ENCODE measurements at regions not wholly inside any gene's neighbourhood (a gene's known extent, or its start where the extent isn't known, plus 50 kb on each side); places are given as distances from the start of the nearest gene placed in this dataset.
A peak's percentile ranks its signal among the peaks of the same experiment; 100 is the strongest.

DNA sequence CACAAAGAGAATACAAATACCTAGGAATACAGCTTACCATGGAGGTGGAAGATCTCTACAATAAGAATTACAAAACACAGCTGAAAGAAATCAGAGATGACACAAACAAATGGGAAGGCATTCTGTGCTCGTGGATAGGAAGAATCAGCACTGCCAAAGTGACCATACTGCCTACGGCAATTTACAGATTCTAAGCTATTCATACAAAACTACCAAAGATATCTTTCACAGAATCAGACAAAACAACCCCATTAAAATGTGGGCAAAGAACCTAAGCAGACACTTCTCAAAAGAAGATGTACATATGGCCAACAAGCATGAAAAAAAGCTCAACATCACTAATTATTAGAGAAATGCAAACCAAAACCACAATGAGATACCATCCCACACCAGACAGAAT lies 133.2 kb upstream of the SSTR4 start:
- Mint-ChIP-seq H3K4me1 (no peaks in the 10 kb centered on the region), H3K27me3 (no peaks in the 10 kb centered on the region), H3K36me3 (no peaks in the 10 kb centered on the region), H3K9me3 (peaks cover 9 to 30% (median 16%) of the 10 kb centered on the region in 3 donors), H3K27ac (no peak overlapping the region), H3K4me3 (no peak overlapping the region)

DNA sequence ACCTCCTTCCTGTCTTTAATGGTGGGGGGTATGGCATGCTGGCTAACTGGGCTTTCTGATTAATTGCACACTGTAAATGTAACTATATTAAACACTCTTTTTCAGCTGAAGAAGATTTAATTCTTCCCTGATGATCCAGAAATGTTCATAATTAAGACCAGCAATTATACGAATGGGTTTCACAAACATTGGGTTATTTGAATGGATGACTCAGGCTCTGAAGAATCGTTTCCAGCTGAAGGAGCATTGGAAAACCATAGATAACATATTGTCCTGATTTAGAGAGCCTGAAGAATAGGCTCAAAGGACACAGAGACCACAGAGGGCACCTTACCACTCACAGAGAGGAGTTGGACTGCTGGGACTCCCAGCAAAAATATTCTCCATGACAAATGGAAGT lies 130.7 kb upstream of the SSTR4 start:
- H3K36me3 Mint-ChIP-seq = no peaks in the 10 kb centered on the region
- H3K27me3 Mint-ChIP-seq = no peaks in the 10 kb centered on the region
- no peak overlapping the region for H3K4me3 Mint-ChIP-seq
- H3K9me3 Mint-ChIP-seq = peaks cover 6 to 24% (median 16%) of the 10 kb centered on the region in 3 donors
- no peak overlapping the region for H3K27ac Mint-ChIP-seq
- no peaks in the 10 kb centered on the region for H3K4me1 Mint-ChIP-seq

- Mint-ChIP-seq H3K9me3 (peaks cover 6 to 21% (median 16%) of the 10 kb centered on the region in 3 donors), H3K36me3 (no peaks in the 10 kb centered on the region), H3K4me3 (no peak overlapping the region), H3K4me1 (no peaks in the 10 kb centered on the region), H3K27me3 (no peaks in the 10 kb centered on the region), H3K27ac (no peak overlapping the region)
These were observed 130.2 kb upstream of the SSTR4 start for GRCh38 chr20:22904905-22905304.

DNA sequence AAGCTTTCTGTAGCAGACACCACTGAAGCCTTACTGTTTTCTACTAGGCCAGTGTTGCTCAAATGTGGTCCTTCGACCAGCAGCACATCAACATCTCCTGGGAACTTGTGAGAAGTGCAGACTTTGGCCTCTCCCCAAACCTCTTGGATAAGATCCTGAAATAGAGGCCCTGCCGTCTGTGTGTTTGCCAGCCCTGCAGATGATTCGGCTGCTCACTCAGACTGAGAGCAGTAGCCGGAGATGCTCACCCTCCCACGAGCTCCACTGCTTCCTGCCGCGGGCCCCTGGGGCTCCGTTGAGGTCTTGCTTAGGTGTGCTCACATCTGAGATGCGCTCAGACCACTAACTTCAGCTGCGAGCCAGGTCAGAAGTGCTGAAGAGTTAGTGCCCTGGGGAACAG lies 129.5 kb upstream of the SSTR4 start:
- H3K4me1 Mint-ChIP-seq = no peaks in the 10 kb centered on the region
- no peaks in the 10 kb centered on the region for H3K36me3 Mint-ChIP-seq
- no peak overlapping the region for H3K4me3 Mint-ChIP-seq
- no peak overlapping the region for H3K27ac Mint-ChIP-seq
- no peaks in the 10 kb centered on the region for H3K27me3 Mint-ChIP-seq
- H3K9me3 Mint-ChIP-seq = peaks cover 4 to 14% (median 13%) of the 10 kb centered on the region in 3 donors

DNA sequence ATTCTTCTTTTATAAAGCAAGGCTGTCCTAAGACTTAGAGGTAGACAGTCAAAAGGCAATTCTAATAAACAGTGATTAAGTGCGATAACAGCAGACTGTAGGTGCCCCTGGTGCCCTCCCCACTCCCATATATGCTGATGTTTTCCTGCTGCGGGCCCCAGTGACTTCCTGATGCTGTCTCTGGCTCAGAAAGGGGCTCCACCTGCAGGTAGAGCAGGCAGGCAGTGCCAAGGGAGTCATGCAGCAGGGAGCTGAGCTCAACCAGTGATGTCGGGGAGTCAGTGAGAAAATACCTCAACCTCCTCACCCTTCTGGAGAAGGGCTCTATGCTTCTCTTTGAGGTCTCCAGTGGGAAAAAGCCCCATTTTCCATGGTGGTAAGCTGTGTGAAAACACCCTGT lies 126.7 kb upstream of the SSTR4 start:
- H3K4me3 Mint-ChIP-seq = no peak overlapping the region
- H3K36me3 Mint-ChIP-seq = no peaks in the 10 kb centered on the region
- H3K4me1 Mint-ChIP-seq = no peaks in the 10 kb centered on the region
- H3K9me3 Mint-ChIP-seq = peaks cover 0 to 2% (median 0%) of the 10 kb centered on the region in 3 donors
- H3K27ac Mint-ChIP-seq = no peak overlapping the region
- H3K27me3 Mint-ChIP-seq = no peaks in the 10 kb centered on the region

- Mint-ChIP-seq H3K4me3 (no peak overlapping the region), H3K27ac (no peak overlapping the region), H3K9me3 (peaks cover 0 to 4% (median 0%) of the 10 kb centered on the region in 3 donors), H3K27me3 (no peaks in the 10 kb centered on the region), H3K36me3 (no peaks in the 10 kb centered on the region), H3K4me1 (no peaks in the 10 kb centered on the region)
These were observed 126.2 kb upstream of the SSTR4 start for GRCh38 chr20:22908944-22909343.

DNA sequence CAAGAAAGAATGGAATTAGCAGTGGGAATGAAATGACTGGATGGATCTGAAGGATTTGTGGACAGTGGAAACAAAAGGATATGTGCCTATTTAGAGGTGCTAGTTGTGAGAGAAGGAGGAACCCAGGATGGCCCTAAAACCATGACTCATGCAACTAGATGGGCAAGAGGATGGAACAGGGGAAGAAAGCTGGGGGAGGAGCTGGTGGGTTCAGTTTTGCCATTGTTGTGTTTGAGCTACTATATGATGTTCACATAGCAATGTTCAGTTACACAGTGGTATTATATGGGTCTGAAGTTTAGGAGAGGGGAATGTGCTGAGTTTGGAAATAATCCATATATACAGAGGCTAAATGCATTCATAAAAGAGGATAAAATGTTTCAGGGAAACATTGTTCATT lies 125.7 kb upstream of the SSTR4 start:
- no peak overlapping the region for H3K4me3 Mint-ChIP-seq
- no peaks in the 10 kb centered on the region for H3K4me1 Mint-ChIP-seq
- H3K27ac Mint-ChIP-seq = no peak overlapping the region
- H3K9me3 Mint-ChIP-seq = peaks cover 0 to 4% (median 0%) of the 10 kb centered on the region in 3 donors
- H3K27me3 Mint-ChIP-seq = no peaks in the 10 kb centered on the region
- H3K36me3 Mint-ChIP-seq = no peaks in the 10 kb centered on the region

- no peak overlapping the region for H3K4me3 Mint-ChIP-seq
- H3K27ac Mint-ChIP-seq = no peak overlapping the region
These were observed 124.7 kb upstream of the SSTR4 start for GRCh38 chr20:22910287-22910852.

GRCh38 chr20:22914291-22914690 lies 120.8 kb upstream of the SSTR4 start:
- Mint-ChIP-seq H3K27me3 (no peaks in the 10 kb centered on the region), H3K27ac (no peak overlapping the region), H3K4me1 (no peaks in the 10 kb centered on the region), H3K36me3 (no peaks in the 10 kb centered on the region), H3K4me3 (no peak overlapping the region), H3K9me3 (peaks cover 0 to 3% (median 1%) of the 10 kb centered on the region in 3 donors)

More at GRCh38 chr20:22910287-22910852, 124.7 kb upstream of the SSTR4 start:
- H3K36me3 Mint-ChIP-seq = no peaks in the 10 kb centered on the region
- no peaks in the 10 kb centered on the region for H3K4me1 Mint-ChIP-seq
- peaks cover 0 to 3% (median 0%) of the 10 kb centered on the region in 3 donors for H3K9me3 Mint-ChIP-seq
- no peaks in the 10 kb centered on the region for H3K27me3 Mint-ChIP-seq

DNA sequence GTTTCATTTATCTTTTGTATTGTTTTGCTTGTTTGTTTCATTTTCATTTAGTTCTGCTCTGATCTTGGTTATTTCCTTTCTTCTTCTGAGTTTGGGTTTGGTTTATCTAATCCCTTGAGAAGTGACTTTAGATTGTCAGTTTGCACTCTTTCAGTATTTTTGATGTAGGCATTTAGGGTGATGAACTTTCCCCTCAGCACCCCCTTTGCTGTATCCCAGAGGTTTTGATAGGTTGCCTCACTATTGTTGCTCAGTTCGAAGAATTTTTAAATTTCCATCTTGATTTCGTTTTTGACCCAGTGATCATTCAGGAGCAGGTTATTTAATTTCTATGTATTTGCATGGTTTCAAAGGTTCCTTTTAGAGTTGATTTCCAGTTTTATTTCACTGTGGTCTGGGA lies 119.6 kb upstream of the SSTR4 start:
- Mint-ChIP-seq H3K4me1 (no peaks in the 10 kb centered on the region), H3K27ac (no peak overlapping the region), H3K9me3 (peaks cover 0 to 3% (median 1%) of the 10 kb centered on the region in 3 donors), H3K36me3 (no peaks in the 10 kb centered on the region), H3K4me3 (no peak overlapping the region), H3K27me3 (no peaks in the 10 kb centered on the region)

DNA sequence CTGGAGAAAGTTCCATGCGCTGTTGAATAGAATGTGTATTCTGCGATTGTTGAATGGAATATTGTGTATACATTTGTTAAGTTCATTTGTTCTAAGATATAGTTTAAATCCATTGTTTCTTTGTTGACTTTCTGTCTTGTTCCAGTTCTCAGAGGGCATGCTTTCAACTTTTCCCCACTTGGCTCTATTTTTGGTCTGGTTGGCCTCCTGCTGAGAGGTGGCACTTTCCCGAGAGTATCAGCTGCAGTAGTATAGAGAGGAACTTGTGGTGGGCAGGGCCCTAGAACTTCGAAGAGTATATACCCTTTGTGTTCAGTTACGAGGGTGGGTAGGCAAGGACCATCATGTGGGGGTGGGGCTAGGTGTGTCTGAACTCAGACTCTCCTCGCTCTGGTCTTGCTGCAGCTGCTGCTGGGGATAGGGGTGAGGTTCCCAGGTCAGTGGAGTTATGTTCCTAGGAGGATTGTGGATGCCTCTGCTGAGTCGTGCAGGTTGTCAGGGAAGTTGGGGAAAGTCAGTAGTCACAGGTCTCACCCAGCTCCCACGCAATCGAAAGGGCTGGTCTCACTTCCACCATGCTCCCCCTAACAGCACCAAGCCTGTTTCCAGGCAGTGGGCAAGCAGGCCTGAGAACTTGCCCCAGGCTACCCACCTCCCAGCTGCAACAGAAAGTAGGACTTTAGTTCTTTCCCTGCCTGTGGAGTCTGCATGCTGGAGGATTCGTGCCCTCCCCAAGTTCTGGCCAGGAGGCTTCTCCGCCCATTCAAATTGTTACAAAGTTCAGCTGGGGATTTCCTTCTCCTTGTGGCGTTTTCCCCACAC lies 118.9 kb upstream of the SSTR4 start:
- Mint-ChIP-seq H3K36me3 (no peaks in the 10 kb centered on the region), H3K9me3 (peaks cover 0 to 3% (median 1%) of the 10 kb centered on the region in 3 donors), H3K27ac (no peak overlapping the region), H3K4me1 (no peaks in the 10 kb centered on the region), H3K27me3 (no peaks in the 10 kb centered on the region), H3K4me3 (no peak overlapping the region)

DNA sequence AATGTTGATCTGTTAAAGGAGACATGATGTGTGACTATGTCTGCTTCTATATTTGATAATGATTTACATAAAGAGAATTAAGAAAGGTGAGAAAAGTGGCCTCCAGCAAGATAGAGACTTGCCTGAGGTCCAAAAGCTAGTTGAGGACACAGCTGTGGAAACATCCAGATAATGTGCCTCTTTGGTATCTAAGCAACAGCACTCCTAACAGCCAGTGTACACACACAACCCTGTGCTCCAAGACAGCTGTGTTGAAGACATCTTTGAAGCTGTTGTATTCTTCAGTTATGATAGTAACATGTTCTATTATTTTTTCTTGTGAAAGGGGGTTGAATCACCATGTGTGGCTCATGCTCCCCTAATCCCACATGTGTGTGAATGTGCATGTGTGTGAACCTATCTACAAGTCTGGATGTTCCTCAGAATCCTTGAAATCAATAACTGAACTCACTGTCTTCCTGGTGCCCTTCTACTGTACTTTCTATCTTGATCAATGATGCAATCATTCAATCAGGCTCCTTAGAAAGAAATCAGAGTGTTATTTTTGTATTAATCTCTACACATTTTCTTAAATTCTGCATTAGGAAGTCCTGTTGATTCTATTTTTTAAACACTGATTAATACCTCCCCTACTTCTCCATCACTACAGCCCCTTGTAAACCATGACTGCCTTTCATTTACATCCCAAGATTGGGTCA lies 116.7 kb upstream of the SSTR4 start:
- peaks cover 0 to 3% (median 3%) of the 10 kb centered on the region in 3 donors for H3K9me3 Mint-ChIP-seq
- peak overlapping the region in 1 of 3 donors; percentile 11 for H3K27ac Mint-ChIP-seq
- H3K4me1 Mint-ChIP-seq = no peaks in the 10 kb centered on the region
- H3K4me3 Mint-ChIP-seq = no peak overlapping the region
- H3K36me3 Mint-ChIP-seq = no peaks in the 10 kb centered on the region
- no peaks in the 10 kb centered on the region for H3K27me3 Mint-ChIP-seq

DNA sequence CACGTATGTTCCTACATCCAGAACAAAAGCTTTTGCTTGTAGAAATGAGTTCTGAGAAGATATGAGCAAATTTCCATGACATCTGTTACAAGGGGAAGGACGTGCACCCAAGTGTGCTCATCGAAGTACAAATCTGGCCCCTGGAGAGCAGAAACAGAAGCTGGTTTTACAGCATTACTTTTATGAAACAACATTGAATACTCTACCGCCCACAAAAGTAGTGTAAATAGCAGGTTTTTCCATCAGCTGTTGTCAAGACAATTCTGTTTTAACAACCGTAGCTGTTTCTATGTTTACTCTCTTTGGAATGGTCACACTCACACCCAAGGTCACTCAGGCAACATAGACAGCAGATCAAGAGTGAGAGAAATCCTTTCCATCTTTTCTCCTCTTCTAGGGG lies 114.2 kb upstream of the SSTR4 start:
- peaks cover 0 to 3% (median 0%) of the 10 kb centered on the region in 3 donors for H3K9me3 Mint-ChIP-seq
- H3K4me3 Mint-ChIP-seq = no peak overlapping the region
- peaks cover 1% of the 10 kb centered on the region for H3K27me3 Mint-ChIP-seq
- no peak overlapping the region for H3K27ac Mint-ChIP-seq
- H3K36me3 Mint-ChIP-seq = no peaks in the 10 kb centered on the region
- H3K4me1 Mint-ChIP-seq = no peaks in the 10 kb centered on the region

DNA sequence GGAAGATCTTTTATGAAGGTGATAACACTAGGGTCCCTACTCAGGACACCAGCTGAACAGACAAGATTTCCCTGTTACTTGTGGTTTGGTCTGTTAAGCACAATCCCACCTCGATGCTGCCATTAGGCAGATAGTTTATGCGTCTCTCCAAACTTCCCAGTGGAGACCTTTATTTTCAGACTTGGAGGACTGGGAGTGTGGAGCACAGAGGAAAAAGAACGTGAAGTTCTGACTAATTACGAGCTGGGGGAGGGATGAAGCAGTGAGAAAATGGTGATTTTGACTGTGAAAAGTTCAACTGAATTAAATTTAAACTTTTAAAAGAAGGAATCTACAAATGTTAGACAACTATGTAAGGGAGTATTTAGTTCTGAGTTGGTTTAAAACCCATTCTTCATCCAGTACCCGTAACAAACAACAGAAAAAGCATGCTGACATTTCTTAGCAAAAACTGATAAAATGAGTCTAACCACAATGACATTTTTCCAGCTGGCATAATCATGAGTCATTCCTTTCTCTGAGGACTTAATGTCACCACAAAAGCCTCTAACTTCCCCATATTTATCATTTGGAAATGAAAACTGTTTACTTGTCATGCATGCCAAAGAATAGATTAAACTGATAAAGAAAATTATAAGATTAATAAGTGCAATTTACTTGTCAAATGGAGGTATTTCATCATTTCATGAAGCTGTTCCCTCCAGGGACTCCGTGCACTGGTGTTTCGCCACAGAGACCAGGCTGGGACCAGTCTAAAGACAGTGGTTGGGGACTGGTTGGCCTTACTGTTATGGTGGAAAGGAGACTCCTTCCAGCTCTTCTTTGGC lies 113.3 kb upstream of the SSTR4 start:
- Mint-ChIP-seq H3K36me3 (no peaks in the 10 kb centered on the region), H3K9me3 (peaks cover 0 to 3% (median 0%) of the 10 kb centered on the region in 3 donors)

GRCh38 chr20:22922987-22923386 lies 112.1 kb upstream of the SSTR4 start:
- no peaks in the 10 kb centered on the region for H3K4me1 Mint-ChIP-seq
- H3K36me3 Mint-ChIP-seq = no peaks in the 10 kb centered on the region
- H3K27me3 Mint-ChIP-seq = peaks cover 3% of the 10 kb centered on the region
- H3K9me3 Mint-ChIP-seq = peaks cover 0 to 3% (median 0%) of the 10 kb centered on the region in 3 donors
- H3K4me3 Mint-ChIP-seq = no peak overlapping the region
- no peak overlapping the region for H3K27ac Mint-ChIP-seq

More for the DNA sequence above, 113.3 kb upstream of the SSTR4 start:
- H3K27ac Mint-ChIP-seq = no peak overlapping the region
- H3K4me1 Mint-ChIP-seq = no peaks in the 10 kb centered on the region
- peaks cover 1% of the 10 kb centered on the region for H3K27me3 Mint-ChIP-seq
- no peak overlapping the region for H3K4me3 Mint-ChIP-seq

Measured in IgD-negative memory B cell (primary cell).